ENCODE measurements at regions not wholly inside any gene's neighbourhood (a gene's known extent, or its start where the extent isn't known, plus 50 kb on each side); places are given as distances from the start of the nearest gene placed in this dataset.

DNA sequence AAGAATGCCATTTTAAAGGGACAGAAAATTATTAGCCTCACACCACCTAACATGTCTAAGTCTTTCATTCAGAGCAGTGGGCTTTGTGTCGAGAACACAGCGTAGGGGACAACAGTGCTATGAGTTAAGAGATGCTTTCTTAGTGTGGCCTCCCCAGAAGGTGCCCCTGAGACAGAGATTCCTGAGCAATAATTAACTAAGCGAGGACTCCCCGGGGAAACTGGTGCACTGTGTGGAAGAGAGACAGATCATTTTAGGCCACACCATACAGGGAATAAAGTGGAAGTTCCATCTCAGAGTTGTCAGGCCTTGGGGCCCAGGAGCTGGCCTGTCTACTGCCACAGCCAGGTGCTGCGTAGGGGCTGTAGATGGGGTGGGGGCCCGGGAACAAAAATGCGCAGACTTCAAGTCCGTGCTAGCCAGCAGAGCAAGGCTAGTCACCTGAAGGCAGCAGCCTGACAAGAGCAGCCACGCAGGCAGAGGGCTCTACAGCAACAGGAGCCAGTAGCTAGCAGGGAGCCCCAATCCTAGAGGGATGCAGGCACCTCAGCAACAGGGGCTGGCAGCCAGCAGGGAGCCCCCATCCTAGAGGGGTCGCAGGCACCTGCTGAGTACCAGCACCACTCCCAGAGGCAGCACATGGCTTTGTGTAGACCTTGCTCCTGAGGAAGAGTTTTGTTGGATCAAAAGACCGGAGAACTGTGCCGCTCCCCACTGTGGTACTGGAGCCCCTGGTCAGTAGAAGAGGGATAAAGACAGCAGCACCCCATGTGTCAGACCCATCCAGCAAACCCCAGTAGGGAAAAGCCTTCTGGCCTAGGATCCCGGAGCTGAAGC, 63.0 kb upstream of the NXT1 start:
- H3K27ac ChIP-seq = no peak overlapping the region
- TF ChIP-seq, protein P1, sequence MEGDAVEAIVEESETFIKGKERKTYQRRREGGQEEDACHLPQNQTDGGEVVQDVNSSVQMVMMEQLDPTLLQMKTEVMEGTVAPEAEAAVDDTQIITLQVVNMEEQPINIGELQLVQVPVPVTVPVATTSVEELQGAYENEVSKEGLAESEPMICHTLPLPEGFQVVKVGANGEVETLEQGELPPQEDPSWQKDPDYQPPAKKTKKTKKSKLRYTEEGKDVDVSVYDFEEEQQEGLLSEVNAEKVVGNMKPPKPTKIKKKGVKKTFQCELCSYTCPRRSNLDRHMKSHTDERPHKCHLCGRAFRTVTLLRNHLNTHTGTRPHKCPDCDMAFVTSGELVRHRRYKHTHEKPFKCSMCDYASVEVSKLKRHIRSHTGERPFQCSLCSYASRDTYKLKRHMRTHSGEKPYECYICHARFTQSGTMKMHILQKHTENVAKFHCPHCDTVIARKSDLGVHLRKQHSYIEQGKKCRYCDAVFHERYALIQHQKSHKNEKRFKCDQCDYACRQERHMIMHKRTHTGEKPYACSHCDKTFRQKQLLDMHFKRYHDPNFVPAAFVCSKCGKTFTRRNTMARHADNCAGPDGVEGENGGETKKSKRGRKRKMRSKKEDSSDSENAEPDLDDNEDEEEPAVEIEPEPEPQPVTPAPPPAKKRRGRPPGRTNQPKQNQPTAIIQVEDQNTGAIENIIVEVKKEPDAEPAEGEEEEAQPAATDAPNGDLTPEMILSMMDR (conservative IDR thresholded peaks at IDR 0.05) = no peak

- H3K27ac ChIP-seq = no peak overlapping the region
- TF ChIP-seq, protein P1 (conservative IDR thresholded peaks at IDR 0.05) = no peak
Observed at GRCh38 chr20:23286346-23286745, 64.2 kb upstream of the NXT1 start.

DNA sequence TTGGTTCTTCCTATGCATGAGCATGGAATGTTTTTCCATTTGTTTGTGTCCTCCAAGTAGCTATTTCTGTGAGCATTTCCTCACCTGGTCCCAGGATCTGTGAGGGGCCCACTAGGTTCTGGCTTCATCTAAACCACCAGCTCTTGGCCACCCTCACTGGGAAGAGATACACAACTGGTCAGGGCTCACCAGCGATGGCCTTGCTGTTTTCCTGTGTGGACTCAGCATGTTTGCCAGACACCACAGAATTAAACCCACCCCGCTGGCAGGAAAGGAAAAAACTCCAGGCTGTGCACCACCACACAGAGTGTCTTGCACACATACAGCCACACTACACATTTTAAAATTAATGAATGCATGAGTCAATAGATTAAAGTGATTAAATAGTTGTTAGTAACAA, 65.1 kb upstream of the NXT1 start:
- TF ChIP-seq, protein P1 (conservative IDR thresholded peaks at IDR 0.05) = no peak
- no peak overlapping the region for H3K27ac ChIP-seq

GRCh38 chr20:23284009-23284408, 66.6 kb upstream of the NXT1 start:
- no peak overlapping the region for H3K27ac ChIP-seq

GRCh38 chr20:23283096-23283850, 67.3 kb upstream of the NXT1 start:
- H3K27ac ChIP-seq = no peak overlapping the region
- TF ChIP-seq, protein P1 (conservative IDR thresholded peaks at IDR 0.05) = no peak

More at GRCh38 chr20:23284009-23284408, 66.6 kb upstream of the NXT1 start:
- TF ChIP-seq, protein P1 (conservative IDR thresholded peaks at IDR 0.05) = no peak

DNA sequence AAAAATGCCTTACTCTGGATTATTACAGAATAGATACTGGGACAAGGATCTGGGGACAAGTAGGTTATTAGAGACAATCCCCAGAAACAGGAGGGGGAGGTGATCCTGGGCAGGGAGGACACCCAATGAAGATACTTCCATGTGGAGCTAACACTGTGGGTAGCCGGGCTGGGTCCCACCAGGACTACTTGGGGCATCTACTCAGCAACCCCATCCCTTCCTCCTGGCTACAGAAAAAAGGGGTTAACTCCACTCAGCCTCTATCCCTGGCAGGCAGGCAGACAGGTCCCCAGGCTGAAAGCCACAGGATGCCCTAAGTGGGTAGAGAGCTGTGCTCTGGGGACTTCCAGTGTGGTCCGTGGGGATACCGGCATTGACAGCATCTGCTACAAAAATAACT, 68.0 kb upstream of the NXT1 start:
- H3K27ac ChIP-seq = no peak overlapping the region
- TF ChIP-seq, protein P1 (conservative IDR thresholded peaks at IDR 0.05) = no peak

DNA sequence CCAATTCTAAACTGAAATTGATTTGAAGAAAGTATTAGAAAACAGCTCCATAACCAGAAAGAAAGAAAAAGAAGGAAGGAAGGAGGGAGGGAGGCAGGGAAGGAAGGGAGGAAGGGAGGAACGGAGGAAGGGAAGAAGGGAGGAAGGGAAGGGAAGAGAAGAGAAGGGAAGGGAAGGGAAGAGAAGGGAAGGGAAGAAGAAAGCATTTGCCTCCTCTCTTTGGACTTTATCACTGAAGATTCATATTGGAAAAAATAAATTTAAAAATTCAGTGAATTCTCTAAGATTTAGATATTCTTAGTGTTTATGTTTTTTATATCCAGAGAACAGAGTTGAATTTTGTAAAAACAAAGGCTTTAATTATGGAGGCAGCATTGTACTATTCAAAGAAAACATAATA, 68.5 kb upstream of the NXT1 start:
- H3K27ac ChIP-seq = no peak overlapping the region
- TF ChIP-seq, protein P1 (conservative IDR thresholded peaks at IDR 0.05) = no peak
